Mesendoderm (in vitro differentiated cells): ENCODE measurements at regions not wholly inside any gene's neighbourhood (a gene's known extent, or its start where the extent isn't known, plus 50 kb on each side); places are given as distances from the start of the nearest gene placed in this dataset.

Experiments used
- DNase-seq: peaks from one replicate; pipeline ENCODE4 v3.0.0; 2013
- H2AK5ac ChIP-seq: 2 replicates; pipeline ENCODE4 v1.6.1; 2013; ENCODE audit warnings: low read length, inconsistent platforms
- H2BK120ac ChIP-seq: 2 replicates; pipeline ENCODE4 v1.6.1; 2013; ENCODE audit warnings: low read depth, mild to moderate bottlenecking, low read length, moderate library complexity, mixed read lengths
- H2BK15ac ChIP-seq: replicated peaks from 2 replicates; pipeline ENCODE4 v1.6.1; 2013; ENCODE audit warnings: low read depth, mild to moderate bottlenecking, moderate library complexity
- H2BK5ac ChIP-seq: 2 replicates; pipeline ENCODE4 v1.6.1; 2013; ENCODE audit warnings: low read length, inconsistent platforms
- H3K18ac ChIP-seq: 2 replicates; pipeline ENCODE4 v1.6.1; 2013; ENCODE audit warnings: mild to moderate bottlenecking, low read length, mixed read lengths
- H3K23ac ChIP-seq: one replicate; pipeline ENCODE4 v1.6.1; 2013; ENCODE audit warnings: low read length
- H3K27ac ChIP-seq: 2 replicates; pipeline ENCODE4 v1.5.1; 2013; ENCODE audit warnings: low read depth, mild to moderate bottlenecking, inconsistent platforms, low read length, moderate library complexity
- H3K27me3 ChIP-seq: 2 replicates; pipeline ENCODE4 v1.6.1; 2013; ENCODE audit warnings: low read length, control low read depth, mild to moderate bottlenecking, inconsistent platforms; ENCODE audit not compliant: insufficient read depth, poor library complexity
- H3K36me3 ChIP-seq: 2 replicates; pipeline ENCODE4 v1.6.1; 2013; ENCODE audit warnings: low read length, inconsistent platforms; ENCODE audit not compliant: control insufficient read depth, insufficient read depth
- H3K4ac ChIP-seq: one replicate; pipeline ENCODE4 v1.6.1; 2013; ENCODE audit warnings: low read depth, mild to moderate bottlenecking, low read length, moderate library complexity
- H3K4me1 ChIP-seq: 2 replicates; pipeline ENCODE4 v1.6.1; 2013; ENCODE audit warnings: low read depth, low read length, inconsistent platforms; ENCODE audit not compliant: control insufficient read depth
- H3K4me2 ChIP-seq: 2 replicates; pipeline ENCODE4 v1.6.1; 2013; ENCODE audit warnings: low read length
- H3K4me3 ChIP-seq: 2 replicates; pipeline ENCODE4 v1.5.1; 2013; ENCODE audit warnings: mild to moderate bottlenecking, low read length
- H3K56ac ChIP-seq: one replicate; pipeline ENCODE4 v1.6.1; 2013; ENCODE audit warnings: low read length
- H3K79me1 ChIP-seq: 2 replicates; pipeline ENCODE4 v1.6.1; 2013; ENCODE audit warnings: low read length, inconsistent platforms
- H3K79me2 ChIP-seq: 2 replicates; pipeline ENCODE4 v1.6.1; 2013; ENCODE audit warnings: mild to moderate bottlenecking, low read length; ENCODE audit not compliant: control insufficient read depth, insufficient read depth
- H3K9ac ChIP-seq: 2 replicates; pipeline ENCODE4 v1.6.1; 2013; ENCODE audit warnings: low read length, inconsistent platforms
- H4K5ac ChIP-seq: one replicate; pipeline ENCODE4 v1.6.1; 2013; ENCODE audit warnings: low read length
- H4K8ac ChIP-seq: one replicate; pipeline ENCODE4 v1.6.1; 2013; ENCODE audit warnings: low read depth, mild to moderate bottlenecking, control low read depth, low read length, moderate library complexity
- WGBS: extraction: QIAGEN DNeasy Blood & Tissue Kit; methylation state at CpG from one replicate; pipeline ENCODE4 v1.1.7; 2013; ENCODE audit warnings: low lambda C conversion rate, missing lambda C conversion rate; ENCODE audit not compliant: insufficient coverage; ENCODE audit errors: extremely low coverage; 5-methylcytosine and 5-hydroxymethylcytosine counted together

DNA sequence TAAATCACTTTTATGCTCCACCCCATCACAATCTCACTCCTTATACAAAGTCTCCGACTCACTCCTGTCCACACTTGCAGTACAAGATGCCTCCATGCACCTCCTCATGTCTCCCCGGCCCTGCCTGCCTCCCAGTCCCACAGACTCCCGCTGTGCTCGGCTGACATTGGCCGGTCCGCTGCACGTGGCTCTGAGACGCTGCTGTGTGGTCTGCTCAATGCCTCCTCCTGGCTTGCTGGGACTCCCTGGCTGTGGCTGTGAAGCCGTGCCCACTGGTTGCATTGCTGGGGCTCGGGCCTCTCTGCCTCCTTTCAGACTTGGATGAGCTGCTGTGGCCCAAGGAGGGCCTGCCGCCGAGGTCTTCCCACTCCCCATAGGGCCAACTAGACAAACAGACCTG is 224.0 kb upstream of the B3GAT1 start:
- no peaks in the 10 kb centered on the region for H3K79me2 ChIP-seq
- no peak overlapping the region for H3K4me2 ChIP-seq
- H3K36me3 ChIP-seq = no peaks in the 10 kb centered on the region
- H3K27me3 ChIP-seq = no peaks in the 10 kb centered on the region
- H2AK5ac ChIP-seq = no peak overlapping the region
- no peak overlapping the region for H3K9ac ChIP-seq
- no peak overlapping the region for H3K27ac ChIP-seq
- no peak overlapping the region for H3K4me3 ChIP-seq
- H4K5ac ChIP-seq = no peak overlapping the region
- H3K79me1 ChIP-seq = no peaks in the 10 kb centered on the region
- H2BK120ac ChIP-seq = no peak overlapping the region
- no CpG with 5 or more reads among the region's 12 CpGs for WGBS
- H3K4me1 ChIP-seq = no peaks in the 10 kb centered on the region
- no peak overlapping the region for H3K4ac ChIP-seq
- H2BK5ac ChIP-seq = no peak overlapping the region
- H3K23ac ChIP-seq = no peak overlapping the region
- H3K56ac ChIP-seq = no peak overlapping the region
- H3K18ac ChIP-seq = no peak overlapping the region
- no peak overlapping the region for H2BK15ac ChIP-seq
- DNase-seq = no peak
- no peak overlapping the region for H4K8ac ChIP-seq

DNA sequence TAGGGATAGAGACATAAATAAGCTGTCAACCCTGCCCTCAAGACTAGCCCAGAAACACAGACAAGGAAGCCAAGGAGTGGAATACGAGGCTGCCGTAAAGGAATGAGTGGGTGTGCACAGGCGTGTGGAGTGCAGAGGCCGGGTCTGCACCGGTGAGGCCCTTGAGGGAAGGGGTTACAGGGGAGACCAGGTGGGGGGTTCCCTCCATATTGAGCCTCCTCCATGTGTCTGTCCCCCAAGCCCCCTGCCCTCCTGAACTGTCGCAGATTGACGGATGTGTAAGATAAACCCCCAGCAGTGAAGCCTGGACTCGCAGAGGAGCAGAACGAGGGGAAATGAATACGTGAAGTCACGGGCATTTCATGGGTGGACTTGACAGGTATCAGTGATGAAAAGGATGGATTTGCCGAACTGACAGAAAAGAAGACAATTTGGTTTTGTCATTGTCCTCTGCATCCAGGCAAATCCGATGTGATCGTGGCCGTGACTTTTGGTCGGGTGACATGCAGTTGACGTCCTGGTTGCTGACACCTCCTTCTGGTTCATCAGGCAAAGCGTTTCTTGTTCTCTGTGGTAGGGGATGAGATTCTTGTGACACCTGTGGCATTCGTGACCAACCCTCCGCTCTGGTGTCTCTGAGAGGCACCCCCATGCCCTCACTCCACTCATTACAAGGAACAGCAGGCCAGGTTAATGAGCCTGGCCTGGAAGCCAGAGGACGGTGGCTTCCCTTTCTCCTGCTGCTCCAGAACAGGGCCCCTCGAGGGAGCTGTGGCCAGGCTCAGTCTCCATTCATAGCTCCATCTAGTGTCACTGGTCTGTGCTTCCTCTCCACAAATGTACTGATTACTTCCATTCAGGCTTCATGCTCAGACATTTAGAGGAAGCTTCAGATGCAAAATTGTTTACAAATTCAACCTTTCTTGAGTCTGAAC is 223.1 kb upstream of the B3GAT1 start:
- Histone ChIP-seq H3K27me3 (no peaks in the 10 kb centered on the region), H3K36me3 (no peaks in the 10 kb centered on the region), H2AK5ac (no peak overlapping the region), H3K27ac (no peak overlapping the region), H3K4me3 (no peak overlapping the region), H3K4me2 (no peak overlapping the region), H2BK120ac (no peak overlapping the region), H4K5ac (no peak overlapping the region), H3K9ac (no peak overlapping the region), H3K4me1 (no peaks in the 10 kb centered on the region), H2BK5ac (no peak overlapping the region), H3K18ac (no peak overlapping the region), H3K79me2 (no peaks in the 10 kb centered on the region), H3K79me1 (no peaks in the 10 kb centered on the region), H2BK15ac (no peak overlapping the region), H3K23ac (no peak overlapping the region), H3K56ac (no peak overlapping the region), H3K4ac (no peak overlapping the region), H4K8ac (no peak overlapping the region)
- no CpG with 5 or more reads among the region's 22 CpGs for WGBS
- peak; percentile 44 for DNase-seq

DNA sequence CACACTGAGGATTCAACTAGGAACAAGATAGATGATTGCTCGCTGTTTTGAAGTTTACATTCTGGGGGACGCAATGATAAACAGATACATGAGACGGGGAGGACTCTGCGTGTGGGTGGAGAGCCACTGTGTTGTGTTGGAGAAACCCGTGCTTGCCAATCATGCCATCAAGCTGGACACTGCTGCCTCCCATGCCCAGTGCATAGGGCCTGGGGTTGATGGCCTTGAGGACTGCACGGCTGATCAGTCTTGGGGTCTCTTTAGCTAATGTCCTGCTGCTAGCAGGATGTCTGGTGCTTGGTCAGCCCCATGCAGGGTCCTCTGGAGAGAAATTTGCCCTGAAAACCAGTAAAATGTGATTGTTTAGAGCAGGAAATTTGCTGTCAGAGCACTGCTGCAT is 221.2 kb upstream of the B3GAT1 start:
- Histone ChIP-seq H3K27me3 (no peaks in the 10 kb centered on the region), H4K8ac (no peak overlapping the region), H3K79me2 (no peaks in the 10 kb centered on the region), H3K4ac (no peak overlapping the region), H3K4me1 (no peaks in the 10 kb centered on the region), H2BK5ac (no peak overlapping the region), H2AK5ac (no peak overlapping the region), H3K4me2 (no peak overlapping the region), H3K18ac (no peak overlapping the region), H2BK15ac (no peak overlapping the region), H3K36me3 (no peaks in the 10 kb centered on the region), H3K9ac (no peak overlapping the region), H2BK120ac (no peak overlapping the region), H4K5ac (no peak overlapping the region), H3K4me3 (no peak overlapping the region), H3K79me1 (no peaks in the 10 kb centered on the region), H3K23ac (no peak overlapping the region), H3K56ac (no peak overlapping the region), H3K27ac (no peak overlapping the region)
- no peak for DNase-seq
- WGBS = no CpG with 5 or more reads among the region's 6 CpGs

DNA sequence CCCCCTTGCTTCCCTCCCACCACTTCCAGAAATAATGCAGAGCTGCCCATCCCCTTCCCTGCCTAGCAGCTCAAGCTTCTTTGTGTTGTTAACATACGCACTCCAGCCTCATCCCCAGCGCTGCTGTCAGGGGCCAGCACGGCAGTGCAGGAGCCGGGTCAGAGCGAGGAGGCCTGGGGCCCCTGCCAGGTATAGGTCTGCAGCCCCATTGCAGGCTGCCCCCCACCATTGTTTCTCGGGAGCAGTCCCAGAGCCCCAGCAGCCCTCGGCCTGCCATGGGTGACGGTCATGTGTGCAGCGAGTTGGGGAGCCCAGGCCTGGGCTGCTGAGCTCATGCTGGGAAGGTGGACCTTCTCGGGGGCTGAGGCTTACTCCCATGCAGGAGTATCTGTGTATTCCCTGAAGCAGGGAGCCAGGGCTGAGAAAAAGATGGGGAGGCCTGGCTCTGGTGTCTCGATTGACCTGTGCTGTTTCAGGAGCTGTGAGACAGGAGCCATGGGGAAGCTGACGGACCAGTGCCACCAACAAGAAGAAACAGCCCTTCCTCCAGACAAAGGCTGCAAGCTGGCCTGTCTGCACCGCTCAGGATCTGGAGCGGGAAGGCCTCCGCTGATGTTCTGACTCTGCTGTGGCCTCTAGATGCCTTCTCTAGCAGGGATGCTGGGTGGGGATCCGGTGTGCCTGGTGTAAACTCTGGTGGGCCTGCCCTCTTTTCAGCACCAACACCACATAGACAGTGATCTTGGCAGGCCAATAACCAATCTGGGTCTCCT is 220.5 kb upstream of the B3GAT1 start:
- WGBS = no CpG with 5 or more reads among the region's 16 CpGs
- Histone ChIP-seq H4K8ac (no peak overlapping the region), H4K5ac (no peak overlapping the region), H3K4me3 (no peak overlapping the region), H2BK120ac (no peak overlapping the region), H3K79me1 (no peaks in the 10 kb centered on the region), H3K79me2 (no peaks in the 10 kb centered on the region), H3K27ac (no peak overlapping the region), H3K9ac (no peak overlapping the region), H3K4ac (no peak overlapping the region), H3K27me3 (no peaks in the 10 kb centered on the region), H3K23ac (no peak overlapping the region), H3K4me1 (no peaks in the 10 kb centered on the region), H2BK15ac (no peak overlapping the region), H3K36me3 (no peaks in the 10 kb centered on the region), H3K18ac (no peak overlapping the region), H2AK5ac (no peak overlapping the region), H3K4me2 (no peak overlapping the region), H2BK5ac (no peak overlapping the region), H3K56ac (no peak overlapping the region)
- DNase-seq = no peak

DNA sequence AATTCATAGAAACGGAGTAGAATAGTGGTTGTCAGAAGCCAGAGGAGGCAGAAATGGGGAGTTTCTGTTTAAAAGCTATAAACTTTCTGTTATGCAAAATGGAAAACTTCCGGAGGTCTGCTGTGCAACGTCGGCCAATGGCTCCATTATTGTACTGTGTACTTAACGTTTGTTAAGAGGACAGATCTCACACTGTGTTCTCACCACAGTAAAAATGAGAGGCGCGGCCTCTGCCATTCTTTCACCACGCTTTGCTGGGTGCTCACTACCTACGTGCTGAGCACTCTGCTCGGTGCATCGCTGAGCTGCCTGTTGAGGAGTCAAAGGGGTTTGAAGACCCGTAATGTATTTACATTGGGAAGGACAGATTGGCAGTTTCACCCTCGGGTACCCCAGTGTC is 218.8 kb upstream of the B3GAT1 start:
- Histone ChIP-seq H3K4me3 (no peak overlapping the region), H3K4me1 (no peaks in the 10 kb centered on the region), H2BK5ac (no peak overlapping the region), H3K79me1 (no peaks in the 10 kb centered on the region), H3K36me3 (no peaks in the 10 kb centered on the region), H3K9ac (no peak overlapping the region), H4K8ac (no peak overlapping the region), H3K27ac (no peak overlapping the region), H3K56ac (no peak overlapping the region), H3K27me3 (no peaks in the 10 kb centered on the region), H3K18ac (no peak overlapping the region), H3K4ac (no peak overlapping the region), H3K79me2 (no peaks in the 10 kb centered on the region), H4K5ac (no peak overlapping the region), H3K23ac (no peak overlapping the region), H2BK120ac (no peak overlapping the region), H2AK5ac (no peak overlapping the region), H3K4me2 (no peak overlapping the region), H2BK15ac (no peak overlapping the region)
- no peak for DNase-seq
- WGBS = no CpG with 5 or more reads among the region's 13 CpGs
